ENCODE measurements at regions not wholly inside any gene's neighbourhood (a gene's known extent, or its start where the extent isn't known, plus 50 kb on each side); places are given as distances from the start of the nearest gene placed in this dataset.
A peak's percentile ranks its signal among the peaks of the same experiment; 100 is the strongest.

DNA sequence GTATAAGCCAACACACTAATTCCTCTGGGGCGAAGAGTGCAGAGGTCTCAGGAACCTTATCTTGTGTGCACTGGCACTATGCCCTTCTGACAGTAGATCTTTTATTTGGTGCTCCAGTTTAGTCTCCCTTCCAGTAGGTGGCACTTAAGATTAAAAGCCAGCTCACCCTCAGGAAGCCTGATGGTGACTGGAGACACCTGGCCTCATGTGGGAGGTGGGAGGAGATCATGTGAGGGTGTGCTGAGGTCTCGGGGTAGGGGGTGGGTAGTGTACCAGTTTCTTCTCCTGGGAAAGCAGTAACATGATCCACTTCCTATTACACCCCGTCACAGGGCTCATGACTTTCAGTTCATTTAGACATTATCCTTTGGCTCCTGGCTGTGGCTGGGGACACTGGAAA is 654.9 kb downstream of the ADCYAP1 start:
- no peak for DNase-seq (ENCODE audit: low spot score)

DNA sequence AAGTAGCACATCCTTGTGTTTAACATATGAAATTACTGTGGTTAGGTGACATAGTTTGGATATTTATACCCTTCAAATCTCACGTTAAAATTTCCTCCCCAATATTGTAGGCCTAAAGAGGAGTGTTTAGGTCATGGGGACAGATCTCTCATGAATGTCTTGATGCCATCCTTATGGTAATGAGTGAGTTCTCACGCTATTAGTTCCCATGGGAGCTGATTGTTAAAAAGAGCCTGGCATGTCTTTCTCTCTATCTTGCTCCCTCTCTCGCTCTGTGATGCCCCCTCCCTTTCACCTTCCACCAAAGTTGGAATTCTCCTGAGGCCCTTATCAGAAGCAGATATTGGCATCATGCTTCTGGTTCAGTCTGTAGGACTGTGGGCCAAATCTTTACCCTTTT is 660.1 kb downstream of the ADCYAP1 start:
- DNase-seq (ENCODE audit: low spot score) = no peak

DNA sequence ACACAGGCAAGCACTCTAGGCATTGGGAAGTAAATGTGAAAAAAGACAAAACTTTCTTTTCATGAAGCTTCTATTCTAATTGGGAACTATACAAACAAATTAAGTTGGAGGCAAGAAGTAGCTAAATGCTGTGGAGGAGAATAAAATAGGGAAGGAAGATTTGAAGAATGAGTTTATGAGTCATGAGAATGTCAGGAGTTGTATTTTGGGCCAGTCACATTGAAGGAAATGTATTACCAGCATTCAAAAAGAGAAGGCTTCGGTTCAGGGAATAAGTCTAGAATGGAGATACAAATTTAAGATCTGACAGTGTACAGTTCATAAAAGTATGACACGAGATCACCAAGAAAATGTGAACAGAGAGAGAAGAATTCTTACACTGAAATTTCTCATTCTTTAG is 666.5 kb downstream of the ADCYAP1 start:
- DNase-seq (ENCODE audit: low spot score) = no peak

DNA sequence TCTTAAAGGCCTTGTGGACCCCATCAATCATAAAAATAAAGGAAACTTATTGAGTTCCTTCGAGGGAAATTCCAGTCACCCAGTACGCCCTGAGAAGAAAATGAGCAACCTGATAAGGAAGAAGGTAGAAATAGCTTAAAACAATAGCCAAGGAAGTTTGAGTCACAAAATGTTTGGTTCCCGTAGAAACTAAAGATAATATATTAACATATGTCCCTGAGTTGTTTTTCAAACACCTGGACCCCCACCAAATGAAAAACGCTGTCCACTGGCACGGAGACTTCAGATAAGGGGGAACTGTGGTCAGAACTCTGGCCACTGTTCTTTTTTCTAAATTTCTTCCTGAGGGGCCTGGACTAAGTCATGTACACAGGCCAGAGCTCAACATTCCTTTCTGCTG is 669.1 kb downstream of the ADCYAP1 start:
- DNase-seq (ENCODE audit: low spot score) = no peak

- no peak for DNase-seq (ENCODE audit: low spot score)
These were observed 670.4 kb downstream of the ADCYAP1 start for GRCh38 chr18:1575084-1575483.

GRCh38 chr18:1578505-1578904 is 673.8 kb downstream of the ADCYAP1 start:
- DNase-seq (ENCODE audit: low spot score) = no peak

GRCh38 chr18:1581581-1581980 is 676.9 kb downstream of the ADCYAP1 start:
- DNase-seq (ENCODE audit: low spot score) = no peak

GRCh38 chr18:1585881-1586488 is 681.3 kb downstream of the ADCYAP1 start:
- peak; percentile 4 for DNase-seq (ENCODE audit: low spot score)

DNA sequence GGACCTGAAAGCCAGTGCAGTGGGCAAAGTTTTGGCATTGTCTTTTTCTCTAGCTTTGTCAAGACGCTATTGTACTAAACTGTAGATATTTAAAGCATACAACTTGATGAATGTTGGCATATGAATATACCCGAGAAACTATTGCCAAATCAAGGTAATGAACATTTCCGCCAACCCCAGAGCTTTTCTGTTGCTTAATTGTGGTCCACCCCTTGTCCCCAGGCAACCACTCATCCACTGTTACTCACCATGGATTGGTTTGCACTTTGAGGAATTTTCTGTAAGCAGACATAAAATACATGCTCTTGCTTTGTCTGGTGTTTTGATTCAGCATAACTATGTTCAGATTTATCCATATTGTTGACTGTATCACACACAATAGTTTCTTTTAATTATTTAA is 688.4 kb downstream of the ADCYAP1 start:
- no peak for DNase-seq (ENCODE audit: low spot score)

GRCh38 chr18:1595195-1595594 is 690.5 kb downstream of the ADCYAP1 start:
- DNase-seq (ENCODE audit: low spot score) = no peak

- DNase-seq (ENCODE audit: low spot score) = no peak
These were observed 694.5 kb downstream of the ADCYAP1 start for GRCh38 chr18:1599196-1599595.

GRCh38 chr18:1604751-1605150 is 700.1 kb downstream of the ADCYAP1 start:
- no peak for DNase-seq (ENCODE audit: low spot score)

DNA sequence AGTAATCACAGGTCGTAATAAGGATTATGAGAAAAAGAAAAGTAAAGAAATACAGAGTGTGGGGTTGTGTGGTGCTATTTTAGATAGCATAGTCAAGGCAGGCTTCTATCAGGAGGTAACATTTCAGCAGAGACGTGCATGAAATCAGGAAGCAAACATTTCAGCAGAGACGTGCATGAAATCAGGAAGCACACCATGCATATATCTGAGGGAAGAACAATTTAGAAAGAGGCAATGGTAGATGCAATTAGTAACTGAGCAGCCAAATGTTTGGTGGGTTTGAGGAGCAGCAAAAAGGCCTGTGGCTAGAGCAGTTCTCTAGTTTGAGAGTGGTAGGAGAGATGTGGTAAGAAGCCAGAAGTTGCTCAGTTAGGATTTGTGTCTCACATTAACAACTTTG is 713.7 kb downstream of the ADCYAP1 start:
- no peak for DNase-seq (ENCODE audit: low spot score)

GRCh38 chr18:1619507-1619906 is 714.8 kb downstream of the ADCYAP1 start:
- no peak for DNase-seq (ENCODE audit: low spot score)

DNA sequence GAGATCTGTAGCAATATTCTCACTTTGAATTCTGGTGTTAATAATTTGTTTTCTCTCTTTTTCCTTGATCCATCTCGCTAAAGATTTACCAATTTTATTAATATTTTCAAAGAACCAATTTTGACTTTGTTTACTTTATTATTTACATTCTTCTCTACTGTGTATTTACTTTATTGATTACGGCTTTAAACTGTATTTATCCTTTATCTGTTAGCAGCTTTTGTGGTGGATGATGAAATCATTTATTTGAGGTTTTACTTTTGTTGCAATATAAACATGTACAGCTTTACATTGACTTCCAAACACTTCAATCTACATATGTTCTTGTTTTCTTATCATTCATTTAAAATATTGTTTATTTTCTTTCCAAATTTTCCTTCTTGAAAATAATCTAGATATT is 719.9 kb downstream of the ADCYAP1 start:
- no peak for DNase-seq (ENCODE audit: low spot score)

DNA sequence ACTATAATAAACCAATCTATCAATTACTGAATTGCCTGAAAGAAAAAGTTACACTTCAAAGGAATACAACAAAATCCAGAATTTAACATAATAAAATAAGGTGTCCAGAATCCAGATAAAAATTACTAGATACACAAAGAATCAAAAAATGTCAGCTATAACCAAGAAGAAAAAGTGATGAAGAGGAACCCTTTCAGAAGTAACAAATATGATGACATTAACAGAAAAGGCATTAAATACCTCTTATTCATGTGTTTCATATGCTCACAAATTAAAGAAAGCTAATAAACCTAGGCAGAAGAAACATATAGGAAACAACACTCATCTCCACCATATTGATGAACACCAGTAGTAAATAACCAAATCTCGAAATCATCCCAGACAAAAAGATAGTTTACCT is 722.8 kb downstream of the ADCYAP1 start:
- DNase-seq (ENCODE audit: low spot score) = no peak

DNA sequence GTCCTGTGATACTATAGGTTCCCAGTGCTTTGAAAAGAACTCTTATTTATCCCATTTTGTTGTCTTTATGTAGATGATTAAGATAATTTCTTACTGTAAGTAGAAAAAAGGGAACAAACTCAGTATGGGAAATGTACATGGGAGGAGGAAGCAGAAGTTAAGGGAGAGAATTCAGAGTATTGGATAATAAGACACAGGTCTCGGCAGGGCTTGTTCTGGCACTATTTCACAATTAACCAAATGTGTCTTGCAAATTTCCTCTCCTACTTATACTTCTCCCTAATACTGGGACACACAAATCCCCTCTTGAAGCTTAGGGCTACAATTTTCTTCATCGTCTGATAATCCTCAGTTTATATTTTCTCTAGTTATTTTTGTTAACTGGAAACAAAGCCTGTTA is 744.0 kb downstream of the ADCYAP1 start:
- DNase-seq (ENCODE audit: low spot score) = no peak

DNA sequence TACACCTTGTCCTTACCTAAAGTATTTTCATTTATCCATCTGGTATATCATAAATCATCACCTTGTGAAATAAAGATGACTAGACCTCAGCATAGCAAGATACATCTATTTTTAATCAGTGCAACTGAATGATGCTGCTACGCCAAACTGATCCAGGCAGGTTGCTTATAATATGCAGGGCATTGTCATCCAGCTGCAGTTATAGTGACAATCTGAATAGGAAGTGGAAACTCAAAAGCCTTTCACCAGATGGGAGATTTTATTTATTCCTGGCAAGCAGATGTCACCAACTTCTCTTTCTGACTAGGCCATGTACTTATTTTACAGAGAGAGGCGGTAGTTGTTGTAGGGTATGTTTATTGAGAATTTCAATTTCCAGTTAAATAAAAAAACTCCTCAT is 747.3 kb downstream of the ADCYAP1 start:
- no peak for DNase-seq (ENCODE audit: low spot score)

DNA sequence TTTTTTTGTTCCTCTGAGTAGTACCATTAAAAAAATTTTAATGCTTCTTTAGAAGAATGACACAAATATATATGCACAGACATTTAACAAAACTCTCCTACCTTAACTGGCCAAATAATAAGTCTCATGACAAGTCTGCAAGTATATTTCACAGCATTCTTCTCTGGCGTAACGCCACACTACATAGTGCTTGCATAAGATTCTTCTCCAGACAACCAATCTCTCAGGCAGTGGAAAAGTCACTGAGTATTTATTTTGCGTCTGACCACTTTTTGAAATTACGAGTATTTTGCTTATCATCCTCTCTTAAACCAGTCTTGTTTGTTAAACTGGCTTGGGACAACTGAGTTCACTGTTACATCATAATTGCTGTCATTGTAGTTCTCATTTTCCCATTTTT is 749.2 kb downstream of the ADCYAP1 start:
- no peak for DNase-seq (ENCODE audit: low spot score)

DNA sequence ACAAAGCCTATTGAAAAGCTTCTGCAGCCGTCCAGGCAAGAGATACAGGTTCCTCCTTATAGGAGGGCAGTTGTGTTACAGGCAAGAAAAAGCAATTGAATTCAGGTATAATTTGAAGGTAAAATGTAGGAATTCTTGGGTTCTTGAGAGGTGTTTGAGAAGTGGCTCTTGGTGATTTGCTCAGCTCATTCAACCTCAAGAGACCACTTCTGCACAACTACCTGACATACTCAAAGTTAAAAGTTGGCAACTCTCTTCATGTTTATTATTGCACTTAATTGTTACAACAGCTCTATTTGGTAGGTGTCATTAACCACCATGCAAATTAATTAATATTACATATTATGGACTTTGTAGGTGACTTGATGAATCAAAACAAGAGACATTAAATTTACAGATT is 753.2 kb downstream of the ADCYAP1 start:
- DNase-seq (ENCODE audit: low spot score) = no peak

GRCh38 chr18:1658908-1659566 is 754.4 kb downstream of the ADCYAP1 start:
- no peak for DNase-seq (ENCODE audit: low spot score)

GRCh38 chr18:1663879-1664705 is 759.4 kb downstream of the ADCYAP1 start:
- peak; percentile 4 for DNase-seq (ENCODE audit: low spot score)

DNA sequence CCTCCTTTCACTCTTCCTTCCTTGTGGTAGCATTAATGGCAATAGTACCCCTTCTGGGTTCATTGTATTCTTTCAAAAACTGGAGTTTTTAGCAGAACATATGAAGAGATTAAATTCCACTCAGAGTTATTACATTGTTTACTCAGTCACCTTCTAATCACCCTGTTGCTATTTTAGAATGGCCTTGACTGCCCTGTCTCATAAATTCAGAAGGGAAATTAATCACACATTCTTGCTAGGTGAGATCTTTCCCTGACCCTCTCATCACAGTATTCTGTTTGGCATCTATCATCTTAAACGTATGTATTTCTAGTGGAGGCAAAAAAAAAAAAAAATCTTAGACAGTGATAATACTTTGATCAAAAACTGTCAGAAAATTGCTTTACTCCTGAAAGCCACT is 760.4 kb downstream of the ADCYAP1 start:
- DNase-seq (ENCODE audit: low spot score) = no peak
